ENCODE measurements at regions not wholly inside any gene's neighbourhood (a gene's known extent, or its start where the extent isn't known, plus 50 kb on each side); places are given as distances from the start of the nearest gene placed in this dataset.

DNA sequence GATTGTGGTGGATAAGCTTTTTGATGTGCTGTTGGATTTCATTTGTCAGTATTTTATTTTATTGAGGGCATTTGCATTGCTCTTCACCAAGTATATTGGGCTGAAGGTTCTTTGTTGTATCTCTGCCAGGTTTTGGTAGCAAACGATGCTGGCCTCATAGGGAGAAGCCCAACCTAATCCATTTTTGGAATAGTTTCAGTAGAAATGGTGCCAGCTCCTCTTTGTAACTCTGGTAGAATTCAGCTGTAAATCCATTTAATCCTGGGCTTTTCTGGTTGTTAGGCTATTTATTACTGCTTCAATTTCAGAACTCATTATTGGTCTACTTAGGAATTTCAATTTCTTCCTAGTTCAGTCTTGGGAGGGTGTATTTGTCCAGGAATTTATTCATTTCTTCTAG lies 309.8 kb upstream of the SETBP1 start:
- TF ChIP-seq EZH2phosphoT487 (IDR thresholded peaks at IDR 0.05) (no peak), EZH2 (IDR thresholded peaks at IDR 0.05) (no peak)
- TF ChIP-seq, protein P1, sequence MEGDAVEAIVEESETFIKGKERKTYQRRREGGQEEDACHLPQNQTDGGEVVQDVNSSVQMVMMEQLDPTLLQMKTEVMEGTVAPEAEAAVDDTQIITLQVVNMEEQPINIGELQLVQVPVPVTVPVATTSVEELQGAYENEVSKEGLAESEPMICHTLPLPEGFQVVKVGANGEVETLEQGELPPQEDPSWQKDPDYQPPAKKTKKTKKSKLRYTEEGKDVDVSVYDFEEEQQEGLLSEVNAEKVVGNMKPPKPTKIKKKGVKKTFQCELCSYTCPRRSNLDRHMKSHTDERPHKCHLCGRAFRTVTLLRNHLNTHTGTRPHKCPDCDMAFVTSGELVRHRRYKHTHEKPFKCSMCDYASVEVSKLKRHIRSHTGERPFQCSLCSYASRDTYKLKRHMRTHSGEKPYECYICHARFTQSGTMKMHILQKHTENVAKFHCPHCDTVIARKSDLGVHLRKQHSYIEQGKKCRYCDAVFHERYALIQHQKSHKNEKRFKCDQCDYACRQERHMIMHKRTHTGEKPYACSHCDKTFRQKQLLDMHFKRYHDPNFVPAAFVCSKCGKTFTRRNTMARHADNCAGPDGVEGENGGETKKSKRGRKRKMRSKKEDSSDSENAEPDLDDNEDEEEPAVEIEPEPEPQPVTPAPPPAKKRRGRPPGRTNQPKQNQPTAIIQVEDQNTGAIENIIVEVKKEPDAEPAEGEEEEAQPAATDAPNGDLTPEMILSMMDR (IDR thresholded peaks at IDR 0.05): no peak
- H3K9ac ChIP-seq: no peak overlapping the region
- H3K36me3 ChIP-seq: no peaks in the 10 kb centered on the region
- no peaks in the 10 kb centered on the region for H3F3A ChIP-seq (ENCODE audit: low read depth)
- no peaks in the 10 kb centered on the region for H3K4me1 ChIP-seq
- no peaks in the 10 kb centered on the region for H3K79me2 ChIP-seq (ENCODE audit: low read depth)
- no peaks in the 10 kb centered on the region for H4K20me1 ChIP-seq (ENCODE audit: low read depth)
- no peak overlapping the region for H3K4me3 ChIP-seq
- no peak overlapping the region for H2AFZ ChIP-seq (replicated peaks)
- H3K9me3 Mint-ChIP-seq: peaks cover 19% of the 10 kb centered on the region
- no peak for DNase-seq (ENCODE audit: low spot score)
- H3K4me1 Mint-ChIP-seq: no peaks in the 10 kb centered on the region
- no peak overlapping the region for H3K27ac ChIP-seq
- peaks cover 7% of the 10 kb centered on the region for H3K27me3 Mint-ChIP-seq (ENCODE audit: insufficient read depth, low read depth)
- no peaks in the 10 kb centered on the region for H3K27me3 ChIP-seq
- H3K4me2 ChIP-seq: no peak overlapping the region
- no peaks in the 10 kb centered on the region for H3K9me3 ChIP-seq (ENCODE audit: low read depth)
- no peak overlapping the region for H3K27ac Mint-ChIP-seq
- H3K4me3 Mint-ChIP-seq: no peak overlapping the region
- no peaks in the 10 kb centered on the region for H3K36me3 Mint-ChIP-seq

DNA sequence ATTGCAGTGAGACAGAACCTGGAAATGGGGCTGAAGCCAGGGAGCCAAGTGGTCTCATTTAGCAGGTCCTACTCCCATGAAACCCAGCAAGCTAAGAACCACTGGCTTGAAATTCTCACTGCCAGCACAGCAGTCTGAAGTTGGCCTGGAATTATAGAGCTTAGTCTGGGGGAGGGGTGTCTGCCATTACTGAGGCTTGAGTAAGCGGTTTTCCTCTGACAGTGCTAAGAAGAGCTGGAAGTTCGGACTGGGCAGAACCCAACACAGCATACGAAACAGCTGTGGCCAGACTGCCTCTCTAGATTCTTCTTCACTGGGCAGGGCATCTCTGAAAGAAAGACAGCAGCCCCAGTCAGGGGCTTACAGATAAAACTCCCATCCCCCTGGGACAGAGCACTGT lies 305.7 kb upstream of the SETBP1 start:
- Mint-ChIP-seq H3K36me3 (no peaks in the 10 kb centered on the region), H3K27me3 (ENCODE audit: insufficient read depth, low read depth) (peaks cover 5% of the 10 kb centered on the region), H3K4me1 (no peaks in the 10 kb centered on the region), H3K27ac (no peak overlapping the region), H3K9me3 (peaks cover 17% of the 10 kb centered on the region), H3K4me3 (no peak overlapping the region)
- H3K27ac ChIP-seq: no peak overlapping the region
- no peaks in the 10 kb centered on the region for H3K27me3 ChIP-seq
- H3K9ac ChIP-seq: no peak overlapping the region
- H3K4me1 ChIP-seq: no peaks in the 10 kb centered on the region
- no peak overlapping the region for H3K4me3 ChIP-seq
- no peak for DNase-seq (ENCODE audit: low spot score)
- H3K79me2 ChIP-seq (ENCODE audit: low read depth): no peaks in the 10 kb centered on the region
- H3K36me3 ChIP-seq: no peaks in the 10 kb centered on the region
- TF ChIP-seq EZH2phosphoT487 (IDR thresholded peaks at IDR 0.05) (no peak), EZH2 (IDR thresholded peaks at IDR 0.05) (no peak)
- TF ChIP-seq, protein P1 (IDR thresholded peaks at IDR 0.05): no peak
- H3F3A ChIP-seq (ENCODE audit: low read depth): no peaks in the 10 kb centered on the region
- no peak overlapping the region for H2AFZ ChIP-seq (replicated peaks)
- no peak overlapping the region for H3K4me2 ChIP-seq
- H4K20me1 ChIP-seq (ENCODE audit: low read depth): no peaks in the 10 kb centered on the region
- no peaks in the 10 kb centered on the region for H3K9me3 ChIP-seq (ENCODE audit: low read depth)

DNA sequence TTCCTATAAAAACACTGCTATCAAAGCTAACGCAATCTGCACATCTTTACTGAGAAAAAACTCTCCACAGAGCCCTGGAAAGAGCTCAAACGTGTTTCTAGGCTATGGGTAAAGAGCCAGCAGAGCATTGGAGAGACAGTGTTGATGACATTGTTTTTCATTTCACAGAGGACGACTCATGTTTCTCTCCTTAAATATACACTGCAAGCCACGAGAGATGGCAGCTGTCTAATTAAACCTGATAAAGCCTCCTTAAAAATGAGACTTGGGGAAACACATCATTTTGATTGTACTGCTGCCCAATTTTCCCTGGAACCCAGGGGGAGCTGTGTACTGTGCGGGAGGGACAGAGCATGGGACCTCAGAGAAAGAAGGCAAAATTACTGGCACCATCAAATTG lies 294.3 kb upstream of the SETBP1 start:
- H2AFZ ChIP-seq (replicated peaks): no peak overlapping the region
- H3K4me1 Mint-ChIP-seq: no peaks in the 10 kb centered on the region
- DNase-seq (ENCODE audit: low spot score): no peak

More for the DNA sequence above, 294.3 kb upstream of the SETBP1 start:
- Histone ChIP-seq H3F3A (ENCODE audit: low read depth) (no peaks in the 10 kb centered on the region), H3K27me3 (no peaks in the 10 kb centered on the region), H3K4me1 (no peaks in the 10 kb centered on the region), H3K9me3 (ENCODE audit: low read depth) (no peaks in the 10 kb centered on the region), H3K9ac (no peak overlapping the region), H3K27ac (no peak overlapping the region), H3K4me2 (no peak overlapping the region), H3K79me2 (ENCODE audit: low read depth) (no peaks in the 10 kb centered on the region), H3K4me3 (no peak overlapping the region), H4K20me1 (ENCODE audit: low read depth) (no peaks in the 10 kb centered on the region), H3K36me3 (no peaks in the 10 kb centered on the region)
- Mint-ChIP-seq H3K36me3 (no peaks in the 10 kb centered on the region), H3K4me3 (no peak overlapping the region), H3K27ac (no peak overlapping the region), H3K9me3 (no peaks in the 10 kb centered on the region), H3K27me3 (ENCODE audit: insufficient read depth, low read depth) (no peaks in the 10 kb centered on the region)
- no peak for TF ChIP-seq EZH2 (IDR thresholded peaks at IDR 0.05)
- TF ChIP-seq, protein P1 (IDR thresholded peaks at IDR 0.05): no peak
- no peak for TF ChIP-seq EZH2phosphoT487 (IDR thresholded peaks at IDR 0.05)

All from neural progenitor cell (in vitro differentiated cells).